Astrocyte (in vitro differentiated cells and primary cell): ENCODE measurements at regions not wholly inside any gene's neighbourhood (a gene's known extent, or its start where the extent isn't known, plus 50 kb on each side); places are given as distances from the start of the nearest gene placed in this dataset.

Experiments used
- DNase-seq: peaks from one replicate; pipeline ENCODE4 v3.0.0-alpha.2; 2010; ENCODE audit warnings: low read depth
- FAIRE-seq: peaks from 2 replicates; lab custom pipeline; 2011; peaks lifted over from hg19 to GRCh38; lab: Jason Lieb, UNC
- H2AFZ ChIP-seq: 2 replicates; pipeline ENCODE4 v1.6.0; 2012; ENCODE audit warnings: low read depth, low read length, inconsistent platforms
- H3K27ac ChIP-seq: 2 replicates; pipeline ENCODE4 v1.5.1; 2011; ENCODE audit warnings: low read depth, low read length, inconsistent platforms
- H3K27me3 ChIP-seq: 2 replicates; pipeline ENCODE4 v1.6.0; 2011; ENCODE audit warnings: low read length, inconsistent platforms; ENCODE audit not compliant: insufficient read depth
- H3K36me3 ChIP-seq: 2 replicates; pipeline ENCODE4 v1.5.1; 2011; ENCODE audit warnings: low read length, inconsistent platforms; ENCODE audit not compliant: insufficient read depth
- H3K4me1 ChIP-seq: 2 replicates; pipeline ENCODE4 v1.5.1; 2011; ENCODE audit warnings: low read length, inconsistent platforms; ENCODE audit not compliant: insufficient read depth
- H3K4me2 ChIP-seq: 2 replicates; pipeline ENCODE4 v1.6.0; 2012; ENCODE audit warnings: low read length, inconsistent platforms
- H3K4me3 ChIP-seq: 2 replicates; pipeline ENCODE4 v1.5.1; 2011; ENCODE audit warnings: low read depth, mild to moderate bottlenecking, low read length, inconsistent platforms; ENCODE audit not compliant: insufficient read depth
- H3K79me2 ChIP-seq: 2 replicates; pipeline ENCODE4 v1.6.0; 2012; ENCODE audit warnings: mild to moderate bottlenecking, low read length, inconsistent platforms; ENCODE audit not compliant: insufficient read depth
- H3K9ac ChIP-seq: 2 replicates; pipeline ENCODE4 v1.6.0; 2012; ENCODE audit warnings: mild to moderate bottlenecking, low read length, inconsistent platforms
- H3K9me3 ChIP-seq: 2 replicates; pipeline ENCODE4 v1.5.1; 2012; ENCODE audit warnings: low read depth, mild to moderate bottlenecking, low read length, inconsistent platforms; ENCODE audit not compliant: insufficient read depth
- H4K20me1 ChIP-seq: 2 replicates; pipeline ENCODE4 v1.6.0; 2012; ENCODE audit warnings: low read length, inconsistent platforms; ENCODE audit not compliant: insufficient read depth
- H3K27ac Mint-ChIP-seq: one replicate; pipeline ENCODE4 v1.8.0; 2021; ENCODE audit warnings: mild to moderate bottlenecking, mixed read lengths; ENCODE audit not compliant: unreplicated experiment
- H3K27me3 Mint-ChIP-seq: one replicate; pipeline ENCODE4 v1.8.0; 2021; ENCODE audit warnings: low read depth, mixed read lengths; ENCODE audit not compliant: unreplicated experiment
- H3K36me3 Mint-ChIP-seq: one replicate; pipeline ENCODE4 v1.8.0; 2021; ENCODE audit warnings: low read depth, mixed read lengths; ENCODE audit not compliant: unreplicated experiment
- H3K4me1 Mint-ChIP-seq: one replicate; pipeline ENCODE4 v1.8.0; 2021; ENCODE audit warnings: low read depth, mixed read lengths; ENCODE audit not compliant: unreplicated experiment
- H3K4me3 Mint-ChIP-seq: one replicate; pipeline ENCODE4 v1.8.0; 2021; ENCODE audit warnings: mild to moderate bottlenecking, moderate library complexity, mixed read lengths; ENCODE audit not compliant: unreplicated experiment
- H3K9me3 Mint-ChIP-seq: one replicate; pipeline ENCODE4 v1.8.0; 2021; ENCODE audit warnings: mild to moderate bottlenecking, mixed read lengths; ENCODE audit not compliant: unreplicated experiment
- CTCF ChIP-seq: IDR thresholded peaks from 2 replicates; pipeline ENCODE4 v1.5.1; 2011; ENCODE audit warnings: low read depth, mild to moderate bottlenecking, inconsistent platforms, low read length, moderate library complexity; ENCODE audit not compliant: insufficient read depth
- EZH2 ChIP-seq: IDR thresholded peaks from 2 replicates; pipeline ENCODE4 v1.6.1; 2012; ENCODE audit warnings: mild to moderate bottlenecking, low read length, inconsistent platforms; ENCODE audit not compliant: insufficient read depth

GRCh38 chr2:8457699-8458502 is 224.0 kb upstream of the ID2 start:
- TF ChIP-seq EZH2 (no peak), CTCF (no peak)
- H3K4me3 ChIP-seq: no peak overlapping the region

GRCh38 chr2:8458503-8459459 is 223.1 kb upstream of the ID2 start:
- Histone ChIP-seq H3K4me1 (peaks cover 3% of the 10 kb centered on the region), H3K27ac (no peak overlapping the region), H3K4me3 (no peak overlapping the region), H3K36me3 (no peaks in the 10 kb centered on the region), H3K9me3 (no peaks in the 10 kb centered on the region), H3K79me2 (no peaks in the 10 kb centered on the region), H2AFZ (no peak overlapping the region), H3K9ac (no peak overlapping the region), H3K4me2 (no peak overlapping the region), H3K27me3 (peaks cover 8% of the 10 kb centered on the region), H4K20me1 (no peaks in the 10 kb centered on the region)
- DNase-seq (no peak), FAIRE-seq (no peak)
- Mint-ChIP-seq H3K9me3 (peaks cover 2% of the 10 kb centered on the region), H3K4me3 (no peak overlapping the region), H3K27ac (no peak overlapping the region), H3K27me3 (peaks cover 35% of the 10 kb centered on the region), H3K36me3 (peaks cover 2% of the 10 kb centered on the region), H3K4me1 (no peaks in the 10 kb centered on the region)
- TF ChIP-seq CTCF (no peak), EZH2 (no peak)

More at GRCh38 chr2:8457699-8458502, 224.0 kb upstream of the ID2 start:
- Histone ChIP-seq H3K36me3 (no peaks in the 10 kb centered on the region), H3K79me2 (no peaks in the 10 kb centered on the region), H4K20me1 (no peaks in the 10 kb centered on the region), H2AFZ (no peak overlapping the region), H3K27ac (no peak overlapping the region), H3K9ac (no peak overlapping the region), H3K4me2 (no peak overlapping the region), H3K9me3 (no peaks in the 10 kb centered on the region), H3K4me1 (peaks cover 4% of the 10 kb centered on the region), H3K27me3 (peaks cover 8% of the 10 kb centered on the region)
- Mint-ChIP-seq H3K4me1 (no peaks in the 10 kb centered on the region), H3K36me3 (peaks cover 2% of the 10 kb centered on the region), H3K27ac (no peak overlapping the region), H3K9me3 (peaks cover 2% of the 10 kb centered on the region), H3K4me3 (no peak overlapping the region), H3K27me3 (peaks cover 37% of the 10 kb centered on the region)
- DNase-seq (no peak), FAIRE-seq (no peak)
